Lower leg skin (tissue), 3 donors: ENCODE measurements at regions not wholly inside any gene's neighbourhood (a gene's known extent, or its start where the extent isn't known, plus 50 kb on each side); places are given as distances from the start of the nearest gene placed in this dataset.

Source experiments
- POLR2A ChIP-seq, 2 donors: fragments of 450-650 bp; IDR thresholded peaks; one replicate each; pipeline ENCODE4 v1.6.1; 2016 to 2017; ENCODE audit warnings: antibody characterized with exemption in 2 of 2, mild to moderate bottlenecking in 1 of 2, moderate library complexity in 1 of 2
- TF ChIP-seq, protein P1 (sequence below), 3 donors: fragments of 450-650 bp; IDR thresholded peaks; one replicate each; pipeline ENCODE4 v1.5.1; 2016; ENCODE audit warnings: antibody characterized with exemption in 3 of 3, mild to moderate bottlenecking in 3 of 3, moderate library complexity in 2 of 3

DNA sequence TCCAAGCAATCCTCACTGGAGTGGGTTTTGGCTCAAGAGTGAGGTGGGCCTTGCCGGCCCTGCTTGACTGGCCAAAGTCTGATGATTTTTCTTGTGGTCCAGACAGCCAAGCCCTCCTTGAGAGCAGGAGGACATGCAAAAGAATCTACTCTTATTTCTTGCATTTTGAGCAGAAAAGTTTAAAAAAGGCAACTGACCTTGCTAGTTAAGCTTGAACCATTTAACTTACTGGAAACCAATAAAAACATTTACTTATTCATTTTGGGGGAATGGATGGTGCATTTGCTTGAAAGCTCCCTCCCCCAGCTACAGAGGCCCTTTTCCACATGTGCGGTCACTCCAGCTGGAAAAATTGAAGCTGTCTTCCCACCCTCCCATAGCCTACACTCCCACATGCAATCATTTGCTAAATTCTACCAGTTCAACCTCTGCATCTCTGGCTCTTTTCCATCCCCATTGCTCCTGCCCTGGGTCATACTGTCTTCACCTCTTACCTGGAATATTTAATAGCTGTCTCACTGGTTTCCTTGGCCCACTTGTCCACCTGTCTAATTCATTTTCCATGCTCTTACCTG is 527.9 kb downstream of the DHX35 start:
- TF ChIP-seq, protein P1, sequence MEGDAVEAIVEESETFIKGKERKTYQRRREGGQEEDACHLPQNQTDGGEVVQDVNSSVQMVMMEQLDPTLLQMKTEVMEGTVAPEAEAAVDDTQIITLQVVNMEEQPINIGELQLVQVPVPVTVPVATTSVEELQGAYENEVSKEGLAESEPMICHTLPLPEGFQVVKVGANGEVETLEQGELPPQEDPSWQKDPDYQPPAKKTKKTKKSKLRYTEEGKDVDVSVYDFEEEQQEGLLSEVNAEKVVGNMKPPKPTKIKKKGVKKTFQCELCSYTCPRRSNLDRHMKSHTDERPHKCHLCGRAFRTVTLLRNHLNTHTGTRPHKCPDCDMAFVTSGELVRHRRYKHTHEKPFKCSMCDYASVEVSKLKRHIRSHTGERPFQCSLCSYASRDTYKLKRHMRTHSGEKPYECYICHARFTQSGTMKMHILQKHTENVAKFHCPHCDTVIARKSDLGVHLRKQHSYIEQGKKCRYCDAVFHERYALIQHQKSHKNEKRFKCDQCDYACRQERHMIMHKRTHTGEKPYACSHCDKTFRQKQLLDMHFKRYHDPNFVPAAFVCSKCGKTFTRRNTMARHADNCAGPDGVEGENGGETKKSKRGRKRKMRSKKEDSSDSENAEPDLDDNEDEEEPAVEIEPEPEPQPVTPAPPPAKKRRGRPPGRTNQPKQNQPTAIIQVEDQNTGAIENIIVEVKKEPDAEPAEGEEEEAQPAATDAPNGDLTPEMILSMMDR (IDR thresholded peaks at IDR 0.05), result no peak
- no peak for TF ChIP-seq POLR2A (IDR thresholded peaks at IDR 0.05)
